ENCODE measurements at regions not wholly inside any gene's neighbourhood (a gene's known extent, or its start where the extent isn't known, plus 50 kb on each side); places are given as distances from the start of the nearest gene placed in this dataset.

DNA sequence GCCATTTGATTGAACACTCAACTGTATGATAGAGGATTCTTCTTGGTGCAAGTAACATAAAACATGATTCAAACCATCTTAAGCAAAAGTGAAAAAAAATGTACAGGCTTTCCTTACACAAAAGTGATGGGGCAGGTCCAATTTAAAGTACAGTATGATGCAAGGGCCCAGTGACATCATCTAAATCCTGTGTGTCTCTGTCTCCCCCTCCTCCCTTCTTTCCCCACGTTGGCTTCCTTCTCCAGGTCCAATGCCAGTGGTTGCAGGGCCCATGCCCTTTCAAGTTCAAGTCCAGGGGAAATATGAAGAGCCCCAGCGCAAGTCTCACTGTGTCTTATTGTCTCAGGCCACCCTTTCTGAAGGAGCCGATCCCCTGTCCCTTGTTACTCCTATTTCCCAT lies 332.3 kb downstream of the SHQ1 start:
- TF ChIP-seq POLR2A (IDR thresholded peaks at IDR 0.05; ENCODE audit: extremely low read depth, insufficient read length), result no peak
- TF ChIP-seq, protein P1, sequence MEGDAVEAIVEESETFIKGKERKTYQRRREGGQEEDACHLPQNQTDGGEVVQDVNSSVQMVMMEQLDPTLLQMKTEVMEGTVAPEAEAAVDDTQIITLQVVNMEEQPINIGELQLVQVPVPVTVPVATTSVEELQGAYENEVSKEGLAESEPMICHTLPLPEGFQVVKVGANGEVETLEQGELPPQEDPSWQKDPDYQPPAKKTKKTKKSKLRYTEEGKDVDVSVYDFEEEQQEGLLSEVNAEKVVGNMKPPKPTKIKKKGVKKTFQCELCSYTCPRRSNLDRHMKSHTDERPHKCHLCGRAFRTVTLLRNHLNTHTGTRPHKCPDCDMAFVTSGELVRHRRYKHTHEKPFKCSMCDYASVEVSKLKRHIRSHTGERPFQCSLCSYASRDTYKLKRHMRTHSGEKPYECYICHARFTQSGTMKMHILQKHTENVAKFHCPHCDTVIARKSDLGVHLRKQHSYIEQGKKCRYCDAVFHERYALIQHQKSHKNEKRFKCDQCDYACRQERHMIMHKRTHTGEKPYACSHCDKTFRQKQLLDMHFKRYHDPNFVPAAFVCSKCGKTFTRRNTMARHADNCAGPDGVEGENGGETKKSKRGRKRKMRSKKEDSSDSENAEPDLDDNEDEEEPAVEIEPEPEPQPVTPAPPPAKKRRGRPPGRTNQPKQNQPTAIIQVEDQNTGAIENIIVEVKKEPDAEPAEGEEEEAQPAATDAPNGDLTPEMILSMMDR (IDR thresholded peaks at IDR 0.05; ENCODE audit: low read depth, low read length), result no peak
- TF ChIP-seq, protein P2, sequence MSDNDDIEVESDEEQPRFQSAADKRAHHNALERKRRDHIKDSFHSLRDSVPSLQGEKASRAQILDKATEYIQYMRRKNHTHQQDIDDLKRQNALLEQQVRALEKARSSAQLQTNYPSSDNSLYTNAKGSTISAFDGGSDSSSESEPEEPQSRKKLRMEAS (IDR thresholded peaks at IDR 0.05; ENCODE audit: low read depth, low read length), result no peak
- no peak for TF ChIP-seq MYC (IDR thresholded peaks at IDR 0.05; ENCODE audit: low read depth, low read length)
